Keratinocyte (primary cell): ENCODE measurements at regions not wholly inside any gene's neighbourhood (a gene's known extent, or its start where the extent isn't known, plus 50 kb on each side); places are given as distances from the start of the nearest gene placed in this dataset.

Experiments used
- DNase-seq: peaks from one replicate; pipeline ENCODE4 v3.0.0-alpha.2; 2011; ENCODE audit warnings: low read depth, missing footprints, low spot score
- FAIRE-seq: peaks from 2 replicates; lab custom pipeline; 2011; peaks lifted over from hg19 to GRCh38; lab: Jason Lieb, UNC
- H2AFZ ChIP-seq: 2 replicates; pipeline ENCODE4 v1.6.0; 2012; ENCODE audit warnings: low read length, control low read depth, inconsistent platforms; ENCODE audit not compliant: control insufficient read depth
- H3K27ac ChIP-seq: 2 replicates; pipeline ENCODE4 v1.5.1; 2011; ENCODE audit warnings: low read length; ENCODE audit not compliant: control insufficient read depth, insufficient read depth
- H3K27me3 ChIP-seq: 3 replicates; pipeline ENCODE4 v1.6.0; 2011; ENCODE audit warnings: low read length; ENCODE audit not compliant: control insufficient read depth, insufficient read depth; ENCODE audit errors: extremely low read depth
- H3K36me3 ChIP-seq, 2 experiments: 2 replicates in 1 of 2; 3 replicates in 1 of 2; pipeline ENCODE4 v1.5.1; 2011; ENCODE audit warnings: low read length in 2 of 2, mild to moderate bottlenecking in 1 of 2; ENCODE audit not compliant: control insufficient read depth in 2 of 2, insufficient read depth in 2 of 2; ENCODE audit errors: extremely low read depth in 1 of 2
- H3K4me1 ChIP-seq: 3 replicates; pipeline ENCODE4 v1.5.1; 2011; ENCODE audit warnings: low read length; ENCODE audit not compliant: control insufficient read depth, insufficient read depth; ENCODE audit errors: extremely low read depth
- H3K4me2 ChIP-seq: 3 replicates; pipeline ENCODE4 v1.6.0; 2011; ENCODE audit warnings: low read depth, low read length; ENCODE audit not compliant: control insufficient read depth, insufficient read depth; ENCODE audit errors: extremely low read depth
- H3K4me3 ChIP-seq, 3 experiments: fragments of 200-600 bp in 1 of 3; sonication (generic) in 1 of 3; 2 replicates in 2 of 3; 3 replicates in 1 of 3; pipeline ENCODE4 v1.5.1; 2011 to 2016; ENCODE audit warnings: low read length in 3 of 3, mild to moderate bottlenecking in 3 of 3, control low read depth in 2 of 3, inconsistent platforms in 1 of 3, low read depth in 1 of 3, mixed read lengths in 1 of 3, mixed run types in 1 of 3, moderate library complexity in 1 of 3; ENCODE audit not compliant: control insufficient read depth in 2 of 3, insufficient read depth in 2 of 3; ENCODE audit errors: extremely low read depth in 1 of 3
- H3K79me2 ChIP-seq: 2 replicates; pipeline ENCODE4 v1.6.0; 2012; ENCODE audit warnings: low read length; ENCODE audit not compliant: control insufficient read depth, insufficient read depth
- H3K9ac ChIP-seq: 3 replicates; pipeline ENCODE4 v1.6.0; 2011; ENCODE audit warnings: low read length; ENCODE audit not compliant: control insufficient read depth, insufficient read depth; ENCODE audit errors: extremely low read depth
- H3K9me1 ChIP-seq: 3 replicates; pipeline ENCODE4 v1.6.0; 2011; ENCODE audit warnings: low read length; ENCODE audit not compliant: control insufficient read depth, insufficient read depth; ENCODE audit errors: extremely low read depth
- H3K9me3 ChIP-seq: 2 replicates; pipeline ENCODE4 v1.5.1; 2012; ENCODE audit warnings: low read depth, low read length; ENCODE audit not compliant: control insufficient read depth
- H4K20me1 ChIP-seq: 3 replicates; pipeline ENCODE4 v1.6.0; 2011; ENCODE audit warnings: low read length; ENCODE audit not compliant: control insufficient read depth, insufficient read depth; ENCODE audit errors: extremely low read depth
- EZH2 ChIP-seq: IDR thresholded peaks from one replicate; pipeline ENCODE4 v1.6.1; 2012; ENCODE audit warnings: inconsistent platforms, mild to moderate bottlenecking, low read length, moderate library complexity
- dilution Hi-C: fragments of 300-500 bp; cut with MboI; formaldehyde crosslinking; loops from one replicate; pipeline ENCODE4 v1.7.0; 2020; ENCODE audit warnings: low sequenced_read_pairs; ENCODE audit not compliant: extremely low pct_ligation_motif_present
- TF ChIP-seq, protein P1 (sequence below), 3 experiments: IDR thresholded peaks in 1 of 3; conservative IDR thresholded peaks in 1 of 3; optimal IDR thresholded peaks in 1 of 3; 2 replicates in 2 of 3; 3 replicates in 1 of 3; pipeline versions ENCODE3 to v1.5.1; 2011; ENCODE audit warnings: low read length in 3 of 3, mild to moderate bottlenecking in 3 of 3, moderate library complexity in 2 of 3, control low read depth in 1 of 3, inconsistent platforms in 1 of 3; ENCODE audit not compliant: insufficient read depth in 2 of 3; ENCODE audit errors: extremely low read depth in 1 of 3

DNA sequence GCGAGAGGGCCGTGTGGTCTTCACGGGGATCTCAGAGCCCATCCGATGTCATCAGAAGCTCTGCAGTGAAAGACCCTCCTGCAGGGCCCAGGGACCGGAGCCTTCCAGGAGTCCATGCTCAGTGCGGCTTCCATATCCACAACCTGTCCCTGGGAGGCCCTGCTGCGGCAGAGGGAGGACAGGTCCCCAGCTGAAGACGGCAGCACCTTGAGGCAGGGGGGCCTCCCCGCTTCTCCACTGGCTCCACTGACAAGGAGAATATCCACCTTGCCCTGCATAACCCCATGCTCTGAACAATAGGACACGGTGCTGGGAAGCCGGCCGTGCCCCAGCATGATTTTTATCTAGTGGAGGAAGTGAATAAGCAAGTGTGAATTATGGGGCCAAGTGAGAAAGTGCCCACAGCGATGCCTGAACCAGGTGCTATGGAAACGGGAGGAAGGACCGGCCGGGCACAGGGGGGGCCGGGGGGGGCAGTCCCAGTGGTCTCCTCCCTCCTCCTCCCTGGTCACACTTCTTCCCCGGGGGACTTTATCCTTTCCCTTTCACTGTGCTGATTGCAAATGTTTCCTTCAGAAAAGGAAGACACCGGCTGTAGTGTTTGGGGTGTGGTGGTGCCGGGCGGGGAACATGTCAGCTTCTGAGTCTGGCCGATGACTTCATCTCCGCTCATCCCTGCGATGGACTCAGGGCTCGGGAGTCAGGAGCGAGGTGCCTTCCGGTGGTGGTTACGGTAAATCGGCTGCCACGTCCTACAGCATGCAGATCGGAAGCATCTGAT is 225.1 kb downstream of the ERMARD start:
- DNase-seq (peak; percentile 85), FAIRE-seq (no peak)
- Histone ChIP-seq H4K20me1 (no peaks in the 10 kb centered on the region), H3K27ac (peak overlapping the region; percentile 88), H3K36me3 (no peaks in the 10 kb centered on the region), H2AFZ (peak overlapping the region; percentile 85), H3K9me3 (no peaks in the 10 kb centered on the region), H3K9me1 (peaks cover 2% of the 10 kb centered on the region), H3K27me3 (no peaks in the 10 kb centered on the region), H3K4me3 (peak overlapping the region in 2 of 3 experiments; percentile 7 to 41), H3K9ac (peak overlapping the region; percentile 59), H3K4me1 (peaks cover 32% of the 10 kb centered on the region), H3K4me2 (peak overlapping the region; percentile 74), H3K79me2 (no peaks in the 10 kb centered on the region)
- dilution Hi-C loops: no loop called here
- TF ChIP-seq, protein P1, sequence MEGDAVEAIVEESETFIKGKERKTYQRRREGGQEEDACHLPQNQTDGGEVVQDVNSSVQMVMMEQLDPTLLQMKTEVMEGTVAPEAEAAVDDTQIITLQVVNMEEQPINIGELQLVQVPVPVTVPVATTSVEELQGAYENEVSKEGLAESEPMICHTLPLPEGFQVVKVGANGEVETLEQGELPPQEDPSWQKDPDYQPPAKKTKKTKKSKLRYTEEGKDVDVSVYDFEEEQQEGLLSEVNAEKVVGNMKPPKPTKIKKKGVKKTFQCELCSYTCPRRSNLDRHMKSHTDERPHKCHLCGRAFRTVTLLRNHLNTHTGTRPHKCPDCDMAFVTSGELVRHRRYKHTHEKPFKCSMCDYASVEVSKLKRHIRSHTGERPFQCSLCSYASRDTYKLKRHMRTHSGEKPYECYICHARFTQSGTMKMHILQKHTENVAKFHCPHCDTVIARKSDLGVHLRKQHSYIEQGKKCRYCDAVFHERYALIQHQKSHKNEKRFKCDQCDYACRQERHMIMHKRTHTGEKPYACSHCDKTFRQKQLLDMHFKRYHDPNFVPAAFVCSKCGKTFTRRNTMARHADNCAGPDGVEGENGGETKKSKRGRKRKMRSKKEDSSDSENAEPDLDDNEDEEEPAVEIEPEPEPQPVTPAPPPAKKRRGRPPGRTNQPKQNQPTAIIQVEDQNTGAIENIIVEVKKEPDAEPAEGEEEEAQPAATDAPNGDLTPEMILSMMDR (optimal IDR thresholded peaks at IDR 0.05 in 1 of 3, IDR thresholded peaks at IDR 0.05 in 1 of 3, conservative IDR thresholded peaks at IDR 0.05 in 1 of 3; ENCODE audit: extremely low read depth in 1 of 3, insufficient read depth in 2 of 3, low read length in 3 of 3): no peak
- no peak for TF ChIP-seq EZH2

DNA sequence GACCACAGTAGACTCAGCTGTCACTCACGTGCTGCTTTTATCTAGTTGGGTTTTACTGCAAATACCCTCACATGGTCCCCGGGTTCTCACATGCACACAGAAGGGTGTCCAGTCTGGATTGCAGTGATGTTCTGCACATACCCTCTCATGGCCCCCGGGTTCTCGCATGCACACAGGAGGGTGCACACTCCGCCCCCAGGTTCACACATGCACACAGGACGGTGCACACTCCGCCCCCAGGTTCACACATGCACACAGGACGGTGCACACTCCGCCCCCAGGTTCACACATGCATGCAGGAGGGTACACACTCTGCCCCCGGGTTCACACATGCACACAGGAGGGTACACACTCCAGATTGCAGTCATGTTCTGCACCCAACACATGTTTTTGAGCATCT is 224.3 kb downstream of the ERMARD start:
- no peak overlapping the region for H2AFZ ChIP-seq
- H3K4me2 ChIP-seq: peak overlapping the region; percentile 74
- DNase-seq (no peak), FAIRE-seq (no peak)
- no peaks in the 10 kb centered on the region for H3K36me3 ChIP-seq
- peaks cover 32% of the 10 kb centered on the region for H3K4me1 ChIP-seq
- H3K27ac ChIP-seq: no peak overlapping the region
- no peaks in the 10 kb centered on the region for H3K79me2 ChIP-seq
- H4K20me1 ChIP-seq: no peaks in the 10 kb centered on the region
- H3K9ac ChIP-seq: no peak overlapping the region
- H3K27me3 ChIP-seq: no peaks in the 10 kb centered on the region
- no peak overlapping the region for H3K4me3 ChIP-seq
- H3K9me3 ChIP-seq: no peaks in the 10 kb centered on the region
- dilution Hi-C loops: no loop called here
- H3K9me1 ChIP-seq: peaks cover 2% of the 10 kb centered on the region
- TF ChIP-seq EZH2: no peak
- TF ChIP-seq, protein P1 (optimal IDR thresholded peaks at IDR 0.05 in 1 of 3, IDR thresholded peaks at IDR 0.05 in 1 of 3, conservative IDR thresholded peaks at IDR 0.05 in 1 of 3; ENCODE audit: extremely low read depth in 1 of 3, insufficient read depth in 2 of 3, low read length in 3 of 3): no peak
